Activated T-helper 2 cell treated with anti-CD3 and anti-CD28 coated beads, Interferon-gamma antibody, Interleukin-2, Interleukin-4, amounts not matched to agents 10 μg/mL and 5 μg/mL and 100 μg/mL, durations not matched to agents 14 hours and 24 hours and 36 hours (primary cell): ENCODE measurements at regions not wholly inside any gene's neighbourhood (a gene's known extent, or its start where the extent isn't known, plus 50 kb on each side); places are given as distances from the start of the nearest gene placed in this dataset.

Experiments
- DNase-seq: peaks from one replicate; pipeline ENCODE4 v3.0.0; 2021; ENCODE audit warnings: low spot score
- H3K27ac Mint-ChIP-seq: one replicate; pipeline ENCODE4 v1.8.0; 2021; ENCODE audit warnings: mixed read lengths
- H3K27me3 Mint-ChIP-seq: one replicate; pipeline ENCODE4 v1.8.0; 2021; ENCODE audit warnings: low read depth, mixed read lengths
- H3K36me3 Mint-ChIP-seq: one replicate; pipeline ENCODE4 v1.8.0; 2021; ENCODE audit warnings: low read depth, mixed read lengths
- H3K4me1 Mint-ChIP-seq: one replicate; pipeline ENCODE4 v1.8.0; 2021; ENCODE audit warnings: low read depth, mixed read lengths
- H3K4me3 Mint-ChIP-seq: one replicate; pipeline ENCODE4 v1.8.0; 2021; ENCODE audit warnings: low read depth, mild to moderate bottlenecking, moderate library complexity, mixed read lengths
- H3K9me3 Mint-ChIP-seq: one replicate; pipeline ENCODE4 v1.8.0; 2021; ENCODE audit warnings: mixed read lengths
- intact Hi-C: fragments of 100-400 bp; cut with micrococcal nuclease; formaldehyde crosslinking; loops from one replicate; pipeline ENCODE4 v1.15.1; 2023

- intact Hi-C loops = no loop called here
- Mint-ChIP-seq H3K27me3 (no peaks in the 10 kb centered on the region), H3K36me3 (no peaks in the 10 kb centered on the region)
These were observed 176.4 kb upstream of the GYPA start for GRCh38 chr4:144316869-144317268.

GRCh38 chr4:144318797-144319196 lies 178.3 kb upstream of the GYPA start:
- Mint-ChIP-seq H3K27me3 (no peaks in the 10 kb centered on the region), H3K27ac (no peak overlapping the region), H3K9me3 (peaks cover 19% of the 10 kb centered on the region), H3K4me1 (no peaks in the 10 kb centered on the region), H3K4me3 (no peak overlapping the region), H3K36me3 (no peaks in the 10 kb centered on the region)
- DNase-seq = no peak
- intact Hi-C loops = no loop called here

More at GRCh38 chr4:144316869-144317268, 176.4 kb upstream of the GYPA start:
- no peak for DNase-seq
- Mint-ChIP-seq H3K9me3 (peaks cover 19% of the 10 kb centered on the region), H3K4me1 (no peaks in the 10 kb centered on the region), H3K27ac (no peak overlapping the region), H3K4me3 (no peak overlapping the region)

GRCh38 chr4:144336633-144337032 lies 196.1 kb upstream of the GYPA start:
- H3K9me3 Mint-ChIP-seq = no peaks in the 10 kb centered on the region
- H3K4me3 Mint-ChIP-seq = no peak overlapping the region
- H3K36me3 Mint-ChIP-seq = no peaks in the 10 kb centered on the region
- H3K4me1 Mint-ChIP-seq = peaks cover 6% of the 10 kb centered on the region
- intact Hi-C loops = no loop called here
- no peak for DNase-seq
- H3K27me3 Mint-ChIP-seq = no peaks in the 10 kb centered on the region
- no peak overlapping the region for H3K27ac Mint-ChIP-seq

- intact Hi-C loops = no loop called here
- Mint-ChIP-seq H3K4me1 (peaks cover 6% of the 10 kb centered on the region), H3K27me3 (no peaks in the 10 kb centered on the region), H3K27ac (no peak overlapping the region), H3K9me3 (no peaks in the 10 kb centered on the region), H3K36me3 (no peaks in the 10 kb centered on the region), H3K4me3 (no peak overlapping the region)
- no peak for DNase-seq
These were observed 197.6 kb upstream of the GYPA start for GRCh38 chr4:144338148-144338547.

- H3K27ac Mint-ChIP-seq = no peak overlapping the region
- no peaks in the 10 kb centered on the region for H3K36me3 Mint-ChIP-seq
- H3K27me3 Mint-ChIP-seq = no peaks in the 10 kb centered on the region
- peaks cover 6% of the 10 kb centered on the region for H3K4me1 Mint-ChIP-seq
- no peak overlapping the region for H3K4me3 Mint-ChIP-seq
- no peaks in the 10 kb centered on the region for H3K9me3 Mint-ChIP-seq
- no peak for DNase-seq
- intact Hi-C loops = no loop called here
These were observed 198.3 kb upstream of the GYPA start for GRCh38 chr4:144338834-144339233.

GRCh38 chr4:144340931-144341330 lies 200.4 kb upstream of the GYPA start:
- no peaks in the 10 kb centered on the region for H3K27me3 Mint-ChIP-seq
- no peaks in the 10 kb centered on the region for H3K9me3 Mint-ChIP-seq
- H3K4me1 Mint-ChIP-seq = peaks cover 6% of the 10 kb centered on the region
- no peak for DNase-seq
- H3K36me3 Mint-ChIP-seq = no peaks in the 10 kb centered on the region
- no peak overlapping the region for H3K27ac Mint-ChIP-seq
- intact Hi-C loops = no loop called here
- no peak overlapping the region for H3K4me3 Mint-ChIP-seq

- no peak for DNase-seq
These were observed 202.6 kb upstream of the GYPA start for GRCh38 chr4:144342949-144343760.

GRCh38 chr4:144347121-144347520 lies 206.6 kb upstream of the GYPA start:
- Mint-ChIP-seq H3K9me3 (no peaks in the 10 kb centered on the region), H3K4me1 (no peaks in the 10 kb centered on the region), H3K27ac (no peak overlapping the region), H3K27me3 (no peaks in the 10 kb centered on the region), H3K36me3 (no peaks in the 10 kb centered on the region), H3K4me3 (no peak overlapping the region)
- DNase-seq = no peak
- intact Hi-C loops = no loop called here

More at GRCh38 chr4:144342949-144343760, 202.6 kb upstream of the GYPA start:
- no peak overlapping the region for H3K27ac Mint-ChIP-seq
- no peaks in the 10 kb centered on the region for H3K36me3 Mint-ChIP-seq
- no peak overlapping the region for H3K4me3 Mint-ChIP-seq
- no peaks in the 10 kb centered on the region for H3K27me3 Mint-ChIP-seq
- H3K4me1 Mint-ChIP-seq = peaks cover 3% of the 10 kb centered on the region
- intact Hi-C loops = no loop called here
- no peaks in the 10 kb centered on the region for H3K9me3 Mint-ChIP-seq

- Mint-ChIP-seq H3K4me3 (no peak overlapping the region), H3K27ac (no peak overlapping the region), H3K9me3 (no peaks in the 10 kb centered on the region), H3K36me3 (no peaks in the 10 kb centered on the region), H3K27me3 (peaks cover 7% of the 10 kb centered on the region), H3K4me1 (no peaks in the 10 kb centered on the region)
- intact Hi-C loops = no loop called here
- DNase-seq = no peak
These were observed 210.2 kb upstream of the GYPA start for GRCh38 chr4:144350706-144351105.

GRCh38 chr4:144351306-144351705 lies 210.8 kb upstream of the GYPA start:
- peaks cover 13% of the 10 kb centered on the region for H3K27me3 Mint-ChIP-seq
- H3K4me1 Mint-ChIP-seq = peaks cover 5% of the 10 kb centered on the region
- H3K9me3 Mint-ChIP-seq = no peaks in the 10 kb centered on the region
- H3K27ac Mint-ChIP-seq = no peak overlapping the region
- no peaks in the 10 kb centered on the region for H3K36me3 Mint-ChIP-seq
- DNase-seq = no peak
- intact Hi-C loops = no loop called here
- H3K4me3 Mint-ChIP-seq = no peak overlapping the region

GRCh38 chr4:144353292-144353691 lies 212.8 kb upstream of the GYPA start:
- intact Hi-C loops = no loop called here

GRCh38 chr4:144355811-144356757 lies 215.6 kb upstream of the GYPA start:
- intact Hi-C loops = loop anchor here (5.0 kb wide), 1 partner anchor 184 kb away; no protein-coding TSS in a partner anchor
- Mint-ChIP-seq H3K9me3 (no peaks in the 10 kb centered on the region), H3K27ac (no peak overlapping the region), H3K4me1 (peaks cover 10% of the 10 kb centered on the region), H3K4me3 (no peak overlapping the region), H3K36me3 (no peaks in the 10 kb centered on the region), H3K27me3 (peaks cover 22% of the 10 kb centered on the region)
- DNase-seq = peak; percentile 9

More at GRCh38 chr4:144353292-144353691, 212.8 kb upstream of the GYPA start:
- DNase-seq = no peak
- H3K4me3 Mint-ChIP-seq = no peak overlapping the region
- H3K27ac Mint-ChIP-seq = no peak overlapping the region
- H3K4me1 Mint-ChIP-seq = peaks cover 10% of the 10 kb centered on the region
- no peaks in the 10 kb centered on the region for H3K36me3 Mint-ChIP-seq
- peaks cover 20% of the 10 kb centered on the region for H3K27me3 Mint-ChIP-seq
- H3K9me3 Mint-ChIP-seq = no peaks in the 10 kb centered on the region

- Mint-ChIP-seq H3K36me3 (no peaks in the 10 kb centered on the region), H3K4me1 (peaks cover 10% of the 10 kb centered on the region), H3K9me3 (no peaks in the 10 kb centered on the region), H3K4me3 (no peak overlapping the region), H3K27ac (no peak overlapping the region), H3K27me3 (peaks cover 22% of the 10 kb centered on the region)
- DNase-seq = no peak
- intact Hi-C loops = loop anchor here (5.0 kb wide), 1 partner anchor 185 kb away; no protein-coding TSS in a partner anchor
These were observed 216.4 kb upstream of the GYPA start for GRCh38 chr4:144356941-144357381.
